ENCODE measurements at regions not wholly inside any gene's neighbourhood (a gene's known extent, or its start where the extent isn't known, plus 50 kb on each side); places are given as distances from the start of the nearest gene placed in this dataset.

GRCh38 chr4:180009316-180009715, 2233.9 kb upstream of the TENM3 start:
- TF ChIP-seq CTCF (IDR thresholded peaks at IDR 0.05 in 2 of 3, conservative IDR thresholded peaks at IDR 0.05 in 1 of 3; ENCODE audit: control insufficient read depth in 2 of 3, extremely low read depth in 1 of 3, insufficient read depth in 1 of 3, low read depth in 3 of 3, low read length in 3 of 3) = no peak
- TF ChIP-seq NR2F1 (conservative IDR thresholded peaks at IDR 0.05) = no peak
- no peak for TF ChIP-seq EGR1 (IDR thresholded peaks at IDR 0.05; ENCODE audit: borderline replicate concordance in 1 of 2, low read depth in 2 of 2, low read length in 2 of 2)
- no peak for TF ChIP-seq RFX5 (IDR thresholded peaks at IDR 0.05; ENCODE audit: low read depth, low read length)

Data from GM12878 (cell line).